NAMALWA (cell line): ENCODE measurements at regions not wholly inside any gene's neighbourhood (a gene's known extent, or its start where the extent isn't known, plus 50 kb on each side); places are given as distances from the start of the nearest gene placed in this dataset.
"Not testable (repeated sequence)": the region's sequence is repeated elsewhere in the genome, so short reads cannot be mapped to it uniquely, and the experiment has no call there.

Experiments used
- DNase-seq: peaks from one replicate; pipeline ENCODE4 v3.0.0-alpha.2; 2015; ENCODE audit warnings: low spot score

DNA sequence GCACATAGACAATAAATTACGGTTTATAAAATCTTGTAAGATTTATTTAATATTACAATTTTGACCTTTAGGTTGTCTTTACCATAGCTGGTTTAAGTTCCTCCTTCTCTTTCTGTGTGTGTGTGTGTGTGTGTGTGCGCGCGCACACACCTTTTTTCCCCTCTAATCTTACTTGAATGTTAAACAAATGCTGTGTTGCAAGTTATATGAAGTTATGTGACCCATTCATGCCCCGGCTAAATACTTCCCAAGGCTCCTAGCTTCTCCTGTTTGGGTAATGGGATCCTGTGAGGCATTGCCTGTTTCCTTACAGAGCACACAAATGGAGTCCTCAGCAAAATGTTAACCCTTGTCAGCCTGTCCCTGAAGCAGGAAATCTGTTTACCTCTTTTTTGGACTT, 125.6 kb upstream of the ZNF608 start:
- no peak for DNase-seq

- DNase-seq: no peak
Observed at GRCh38 chr5:124872615-124873014, 126.2 kb upstream of the ZNF608 start.

DNA sequence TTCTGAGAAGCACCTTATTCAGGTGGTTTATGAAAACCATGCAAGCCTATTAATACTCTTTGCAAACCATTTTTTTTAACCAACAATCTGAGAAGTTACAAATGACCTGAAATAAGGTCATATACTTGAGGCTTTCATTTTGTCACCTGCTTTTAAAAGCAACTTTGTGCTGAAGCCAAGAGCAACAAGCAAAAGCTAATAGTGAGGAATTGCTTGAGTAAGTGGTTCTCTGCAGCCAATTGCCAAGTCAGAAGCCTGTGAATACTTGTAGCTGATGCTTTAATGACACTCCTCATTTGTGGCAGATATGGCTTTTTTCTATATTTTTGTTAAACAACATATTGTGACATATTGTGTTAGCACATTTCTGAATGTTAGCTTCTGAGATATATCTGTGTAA, 126.7 kb upstream of the ZNF608 start:
- DNase-seq: no peak

GRCh38 chr5:124873713-124874112, 127.3 kb upstream of the ZNF608 start:
- no peak for DNase-seq

DNA sequence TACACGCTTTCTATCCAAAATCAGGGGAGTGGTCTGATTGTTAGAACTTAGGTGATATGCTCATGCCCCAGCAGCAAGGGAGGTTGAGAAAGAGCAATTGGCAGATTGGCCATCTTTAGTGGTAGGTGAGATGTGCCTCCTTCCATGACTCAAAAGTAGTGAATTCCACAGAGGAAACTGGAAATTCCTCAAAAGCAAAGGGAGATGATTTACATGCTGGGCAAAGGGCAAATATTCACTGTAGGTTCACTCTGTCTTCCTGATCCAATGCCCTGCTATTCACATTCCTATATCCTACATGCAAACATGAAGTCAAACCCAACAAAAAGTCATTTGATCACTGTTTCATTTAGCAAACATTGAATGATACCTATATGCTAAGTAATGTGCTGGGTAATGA, 130.1 kb upstream of the ZNF608 start:
- DNase-seq: no peak

GRCh38 chr5:124876983-124877382, 130.5 kb upstream of the ZNF608 start:
- no peak for DNase-seq

DNA sequence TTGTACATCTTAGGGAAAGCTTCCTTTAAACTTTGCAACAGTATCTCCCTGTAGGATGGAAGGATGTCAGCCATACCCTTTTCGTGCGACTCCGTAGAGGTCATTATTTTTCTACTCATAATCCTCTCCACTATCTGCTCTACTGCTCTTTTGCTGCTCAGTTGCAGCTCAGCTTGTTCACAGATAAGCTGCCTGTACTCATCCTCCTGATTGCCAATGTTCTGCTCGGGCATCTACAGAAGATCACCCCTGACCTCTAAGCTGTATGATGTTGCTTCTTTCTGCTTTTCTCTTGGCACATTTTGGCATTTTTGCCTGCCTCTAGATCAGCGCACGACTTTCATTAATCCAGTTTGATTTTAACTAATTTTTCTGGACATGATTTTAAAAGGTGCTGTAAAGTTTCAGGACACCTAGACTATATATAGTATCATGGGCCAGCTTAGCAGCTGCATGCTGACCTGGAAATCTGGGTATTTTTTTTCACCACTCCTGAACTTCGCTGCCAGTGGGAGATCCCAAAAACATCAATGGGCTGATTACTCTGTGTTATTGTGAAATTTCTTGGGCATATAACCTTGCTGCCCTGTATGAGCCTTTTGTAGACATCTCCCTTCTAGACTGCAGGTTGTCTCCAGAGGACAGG, 131.2 kb upstream of the ZNF608 start:
- DNase-seq: no peak

DNA sequence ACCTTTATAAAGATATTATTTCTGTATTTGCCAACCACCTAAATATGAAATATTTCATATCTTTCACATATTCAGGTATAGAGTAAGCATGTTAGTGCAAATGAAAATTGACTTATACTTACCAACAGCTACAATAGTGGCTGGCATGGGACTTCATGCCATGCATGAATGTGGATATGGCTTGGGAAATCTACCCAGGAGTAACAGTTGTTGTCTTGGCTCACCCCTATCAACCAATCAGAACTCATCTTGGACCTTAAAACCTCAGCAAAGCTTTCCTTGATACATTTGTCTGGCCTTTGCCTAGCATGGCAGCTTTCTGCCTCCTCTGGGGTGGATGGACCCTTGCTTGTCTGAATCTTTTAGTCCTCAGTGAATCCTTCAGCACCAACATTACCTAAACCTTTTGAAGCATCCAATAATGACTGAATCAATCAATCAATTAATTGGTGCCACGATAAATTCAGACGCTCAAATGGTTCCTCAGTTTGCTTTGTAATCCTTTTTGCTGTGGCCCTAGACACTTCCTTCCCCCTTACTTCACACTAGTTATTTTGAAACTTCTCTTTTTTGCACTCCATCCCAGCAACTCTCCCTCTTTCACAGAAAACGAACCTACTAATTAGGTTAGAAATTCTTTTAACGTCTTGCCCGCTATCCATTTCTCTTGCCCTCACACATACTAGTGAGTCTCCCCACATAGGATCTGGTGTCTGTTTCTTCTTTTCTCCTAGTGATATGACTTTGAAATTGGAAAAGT, 132.3 kb upstream of the ZNF608 start:
- no peak for DNase-seq

DNA sequence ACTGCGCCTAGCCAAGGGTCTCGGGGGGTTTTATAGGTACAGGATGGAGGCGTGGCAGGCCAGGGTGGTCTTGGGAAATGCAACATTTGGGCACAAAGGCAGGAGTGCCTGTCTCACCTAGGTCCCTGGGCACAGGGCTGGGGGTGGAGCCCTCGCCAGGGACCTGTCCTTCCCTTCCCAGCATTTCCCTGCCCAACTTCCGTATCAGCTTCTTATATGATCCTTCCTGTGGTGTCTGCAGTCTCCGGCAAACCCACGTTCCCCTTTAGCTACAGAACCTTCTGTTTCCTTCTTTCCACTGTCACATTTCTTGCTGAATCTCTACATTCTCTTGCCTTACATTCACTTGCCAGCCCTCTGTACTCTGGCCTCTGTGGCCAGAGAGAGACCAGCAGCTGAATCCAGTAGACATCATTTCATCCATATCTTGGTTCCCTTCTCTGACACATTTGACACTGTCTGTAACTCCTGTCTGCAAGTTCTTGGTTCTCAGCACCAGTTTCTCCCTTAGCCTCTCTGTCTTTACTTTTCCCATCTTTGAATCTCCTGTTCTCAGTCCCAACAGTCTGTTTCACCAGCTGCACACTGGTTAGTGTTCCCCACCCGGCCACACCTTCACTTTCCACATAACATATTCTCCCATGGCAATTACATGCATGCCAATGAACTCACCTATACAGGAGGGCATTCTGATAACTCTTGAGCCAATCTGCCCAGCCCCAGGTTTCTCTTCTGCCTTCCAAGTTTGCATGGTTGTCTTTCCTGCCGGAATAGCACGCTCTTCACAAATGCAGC, 134.7 kb upstream of the ZNF608 start:
- DNase-seq: no peak

DNA sequence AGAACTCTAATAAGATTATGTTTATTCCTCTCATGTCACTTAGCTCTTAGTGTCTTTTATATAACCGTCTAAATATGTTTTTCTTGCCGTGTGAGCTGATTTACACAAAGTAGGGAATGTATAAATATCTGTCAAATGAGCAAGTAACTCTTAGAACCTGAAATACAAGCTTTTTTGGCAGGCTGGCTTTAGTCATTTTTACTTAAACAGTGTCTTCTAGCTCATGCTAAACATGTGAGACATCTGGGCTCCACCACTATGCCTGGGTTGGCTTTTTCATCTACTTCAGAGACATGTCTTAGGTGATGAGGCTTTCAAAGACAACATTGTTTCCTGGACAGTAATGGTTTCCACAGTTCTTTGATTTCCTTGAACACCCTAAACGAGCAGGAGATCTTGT, 137.2 kb upstream of the ZNF608 start:
- no peak for DNase-seq

DNA sequence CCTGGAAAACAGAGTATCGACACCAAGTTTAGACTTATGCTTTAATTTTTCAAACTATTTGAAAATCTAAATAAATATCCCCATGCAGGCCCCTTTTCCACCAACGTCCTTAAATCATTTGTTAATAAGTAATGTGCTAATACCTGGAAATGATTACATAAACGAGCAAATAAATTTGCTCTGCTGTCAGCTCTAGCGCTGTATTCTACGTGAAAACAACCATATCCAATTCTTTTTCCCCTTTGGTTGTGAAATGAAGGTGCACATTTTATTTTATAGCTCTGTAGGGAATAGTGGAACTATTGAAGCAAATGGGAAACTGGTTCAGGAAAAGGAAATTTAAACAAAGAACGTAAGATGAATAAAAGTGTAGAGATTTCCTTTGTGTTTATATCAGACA, 137.7 kb upstream of the ZNF608 start:
- no peak for DNase-seq

DNA sequence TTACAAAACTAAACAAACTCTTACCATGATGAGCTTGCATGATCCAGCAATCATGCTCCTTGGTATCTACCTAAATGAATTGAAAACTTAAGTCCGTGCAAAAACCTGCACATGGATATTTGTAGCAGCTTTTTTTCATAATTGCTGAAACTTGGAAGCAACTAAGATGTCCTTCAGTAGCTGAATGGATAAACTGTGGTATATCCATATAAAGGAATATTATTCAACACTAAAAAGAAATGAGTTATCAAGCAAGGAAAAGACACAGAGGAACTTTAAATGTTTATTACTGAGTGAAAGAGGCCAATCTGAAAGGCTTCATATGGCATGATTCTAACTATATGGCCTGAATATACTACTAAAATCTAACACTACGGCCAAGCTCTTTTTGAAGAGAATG, 139.1 kb upstream of the ZNF608 start:
- DNase-seq: no peak

GRCh38 chr5:124887223-124887622, 140.8 kb upstream of the ZNF608 start:
- no peak for DNase-seq

GRCh38 chr5:124888050-124888506, 141.6 kb upstream of the ZNF608 start:
- peak; percentile 35 for DNase-seq

- no peak for DNase-seq
Observed at GRCh38 chr5:124888622-124889485, 142.4 kb upstream of the ZNF608 start.

- no peak for DNase-seq
Observed at GRCh38 chr5:124889486-124889825, 143.0 kb upstream of the ZNF608 start.

GRCh38 chr5:124889850-124890249, 143.4 kb upstream of the ZNF608 start:
- no peak for DNase-seq

GRCh38 chr5:124890442-124890841, 144.0 kb upstream of the ZNF608 start:
- DNase-seq: not testable (repeated sequence)

DNA sequence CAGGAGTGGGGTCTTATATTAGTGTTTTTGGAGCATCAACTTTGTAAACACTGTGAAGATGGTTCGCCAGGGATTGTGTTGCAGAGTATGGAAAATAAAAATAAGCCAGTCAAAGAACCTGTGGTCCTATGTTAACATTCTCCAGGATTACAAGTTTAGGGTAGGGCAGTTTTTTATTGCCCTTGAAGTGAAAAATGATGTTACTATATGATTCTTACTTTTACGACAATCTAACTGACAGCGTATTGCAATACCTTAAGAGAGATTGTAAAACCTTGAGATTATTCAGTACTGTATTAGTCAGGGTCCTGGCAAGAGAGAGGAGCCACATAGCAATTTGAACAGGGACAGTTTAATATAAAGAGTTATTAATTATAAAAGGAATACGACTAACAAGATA, 144.7 kb upstream of the ZNF608 start:
- no peak for DNase-seq

- no peak for DNase-seq
Observed at GRCh38 chr5:124892185-124892848, 145.9 kb upstream of the ZNF608 start.

DNA sequence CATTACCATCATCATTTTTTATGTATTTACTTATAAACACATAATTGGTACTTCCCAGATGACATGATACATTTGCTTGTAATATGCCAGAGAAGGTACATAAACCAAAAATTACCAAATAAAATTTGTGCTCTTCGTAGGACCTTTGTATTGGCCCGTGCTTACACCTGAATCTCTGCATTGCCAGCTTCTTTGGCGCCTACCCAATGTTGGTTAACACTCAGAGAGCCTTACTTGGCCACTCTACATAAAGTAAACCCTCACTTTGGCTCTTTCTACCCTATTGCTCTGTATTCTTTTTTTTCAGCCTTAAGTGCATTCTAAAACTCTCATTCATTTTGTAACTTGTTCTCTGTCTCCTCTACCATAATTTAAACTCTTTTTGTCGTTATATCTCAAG, 148.1 kb upstream of the ZNF608 start:
- no peak for DNase-seq

GRCh38 chr5:124895236-124895635, 148.8 kb upstream of the ZNF608 start:
- no peak for DNase-seq
